Activated CD4-positive, alpha-beta T cell treated with anti-CD3 and anti-CD28 coated beads, Interleukin-10, Interleukin-2, amounts not matched to agents 100 ng/mL and 50 ng/mL, durations not matched to agents 16 hours and 8 hours (primary cell): ENCODE measurements at regions not wholly inside any gene's neighbourhood (a gene's known extent, or its start where the extent isn't known, plus 50 kb on each side); places are given as distances from the start of the nearest gene placed in this dataset.

Experiments
- DNase-seq: peaks from one replicate; pipeline ENCODE4 v3.0.0-alpha.2; 2020

- DNase-seq, result no peak
Observed at GRCh38 chr5:5044247-5044840, 95.8 kb upstream of the ADAMTS16 start.

DNA sequence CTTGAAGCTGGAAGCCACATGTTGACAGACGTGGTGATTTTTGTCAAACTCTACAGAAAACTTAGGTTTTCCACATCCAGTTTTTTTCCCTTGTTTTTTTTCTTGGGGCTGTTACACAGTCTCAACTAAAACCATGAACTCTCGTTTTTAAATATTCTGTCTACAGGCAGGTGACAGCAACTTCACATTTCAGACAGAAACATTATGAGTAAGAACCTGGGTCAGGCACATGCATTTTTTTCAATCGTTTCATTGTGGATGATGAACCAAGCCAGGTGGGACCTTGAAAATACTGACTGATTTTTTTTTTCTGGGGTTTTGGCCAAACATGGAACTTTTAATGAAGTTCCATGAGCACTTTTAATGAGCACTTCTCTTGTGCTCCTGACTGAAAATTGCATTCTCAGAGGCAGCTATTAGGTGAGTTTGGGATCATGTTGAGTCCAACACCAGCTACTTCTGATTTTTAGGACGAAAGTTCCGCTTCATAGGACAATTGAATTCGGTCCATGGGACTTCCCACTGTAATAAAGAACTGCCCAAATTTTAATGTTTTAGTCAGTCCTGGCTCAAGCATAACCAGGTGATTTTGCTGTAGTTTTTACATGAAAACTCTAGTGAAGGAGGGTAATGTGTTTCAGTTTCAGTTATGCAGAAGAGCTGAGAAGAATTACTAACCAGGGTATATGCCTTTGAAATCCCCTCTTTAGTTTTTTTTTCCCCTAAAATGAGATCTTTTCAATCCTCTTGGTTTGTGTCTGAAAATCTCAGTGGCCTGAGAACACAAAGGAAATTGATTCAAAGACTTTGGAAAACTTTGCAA lies 93.2 kb upstream of the ADAMTS16 start:
- no peak for DNase-seq

- no peak for DNase-seq
Observed at GRCh38 chr5:5050801-5051200, 89.3 kb upstream of the ADAMTS16 start.

DNA sequence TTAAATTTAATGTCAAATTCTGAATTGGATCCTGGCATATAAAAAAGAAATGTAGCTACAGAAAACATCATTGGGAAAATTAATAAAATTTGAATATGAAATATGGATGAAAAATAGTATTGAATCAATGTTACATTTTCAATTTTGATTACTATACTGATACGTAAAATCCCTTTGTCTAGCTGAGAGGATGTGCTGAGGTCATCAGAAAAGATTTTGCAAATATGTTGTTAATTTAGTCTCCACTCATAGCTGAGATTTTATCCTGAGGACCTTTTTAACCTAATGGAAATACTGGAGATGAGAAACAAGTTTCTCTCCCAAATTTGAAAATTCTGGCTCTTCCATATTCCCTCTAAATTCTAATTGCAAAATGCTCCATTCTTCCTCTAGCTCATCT lies 84.4 kb upstream of the ADAMTS16 start:
- no peak for DNase-seq

DNA sequence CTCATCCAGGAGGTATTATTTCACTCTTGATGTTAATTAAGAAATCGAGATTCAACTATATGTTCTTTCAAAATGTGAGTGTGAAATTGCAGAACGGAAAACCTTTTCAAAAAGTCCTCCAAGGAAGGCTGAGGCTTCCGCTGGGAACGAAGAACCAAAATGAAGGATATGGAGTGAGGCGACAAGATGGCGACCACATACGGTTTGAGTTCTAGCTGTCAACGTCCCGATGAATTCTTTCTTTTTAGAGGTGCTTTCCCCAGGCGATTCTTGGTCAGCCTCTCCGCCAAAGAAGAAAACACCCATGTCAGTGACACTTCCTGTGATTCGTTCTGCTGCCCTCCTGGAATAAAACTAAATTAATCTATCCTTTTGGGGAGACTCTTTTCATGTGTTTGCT lies 78.3 kb upstream of the ADAMTS16 start:
- no peak for DNase-seq

GRCh38 chr5:5062525-5063302 lies 77.4 kb upstream of the ADAMTS16 start:
- DNase-seq, result no peak

GRCh38 chr5:5063533-5063953 lies 76.6 kb upstream of the ADAMTS16 start:
- no peak for DNase-seq

GRCh38 chr5:5065472-5065871 lies 74.7 kb upstream of the ADAMTS16 start:
- no peak for DNase-seq

DNA sequence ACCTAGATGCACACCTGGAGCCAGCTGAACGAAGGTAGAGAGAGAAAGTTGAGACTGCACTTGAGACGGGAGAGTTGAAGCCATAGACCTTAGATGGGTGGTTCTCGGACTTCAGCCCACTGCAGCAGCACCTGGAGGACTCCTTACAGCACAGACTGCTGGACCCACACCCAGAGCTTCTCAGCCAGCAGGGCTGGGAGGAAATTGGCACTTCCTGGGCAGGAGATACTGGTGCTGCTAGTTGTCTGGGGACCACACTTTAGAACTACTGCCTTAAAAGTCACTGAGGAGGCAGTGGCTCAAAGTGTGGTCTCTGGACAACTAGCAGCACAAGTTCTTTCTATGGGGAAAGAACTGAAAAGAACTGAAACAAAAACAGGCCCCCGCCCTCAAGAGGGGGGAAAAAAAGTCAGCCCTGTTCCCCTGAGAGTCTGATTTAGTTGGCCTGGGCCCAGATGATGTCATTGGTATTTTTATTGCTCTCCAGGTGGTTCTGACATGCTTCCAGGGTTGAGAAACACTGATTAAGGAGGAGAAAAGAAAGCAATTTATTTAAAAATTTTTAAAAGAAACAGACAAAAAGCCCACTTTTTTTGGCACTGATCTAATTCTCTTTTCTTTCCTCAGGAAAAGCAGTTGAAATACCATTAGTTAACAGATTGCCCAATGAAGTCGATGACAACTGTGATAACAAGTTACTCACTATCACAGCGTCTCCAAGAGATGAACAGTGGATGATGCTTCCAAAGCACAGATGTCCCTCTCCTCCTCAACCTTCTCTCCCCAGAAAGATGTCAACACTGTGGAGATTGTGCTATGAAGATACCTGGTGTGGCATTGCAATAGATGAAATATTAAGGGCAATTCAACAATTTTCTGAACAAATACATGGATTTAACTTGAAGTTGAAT lies 73.6 kb upstream of the ADAMTS16 start:
- DNase-seq, result no peak

DNA sequence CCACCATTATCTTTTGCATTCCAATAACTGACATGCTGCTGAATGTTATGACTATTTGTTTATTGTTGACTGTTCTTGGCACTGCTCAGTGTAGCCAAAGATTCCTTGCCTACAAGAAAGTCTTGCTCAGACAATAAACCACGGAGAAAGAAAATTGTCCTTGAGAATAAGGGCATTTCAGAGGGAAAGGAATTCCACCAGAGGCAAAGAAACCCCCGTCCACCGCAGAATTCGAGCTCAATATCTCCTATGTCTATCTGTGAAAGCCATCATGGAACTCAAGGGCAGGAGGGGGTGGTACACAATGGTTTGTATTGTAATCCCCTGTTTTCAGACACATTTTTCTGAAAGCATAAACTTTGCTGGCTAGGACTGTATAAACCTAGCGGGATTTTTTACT lies 70.3 kb upstream of the ADAMTS16 start:
- DNase-seq, result no peak

DNA sequence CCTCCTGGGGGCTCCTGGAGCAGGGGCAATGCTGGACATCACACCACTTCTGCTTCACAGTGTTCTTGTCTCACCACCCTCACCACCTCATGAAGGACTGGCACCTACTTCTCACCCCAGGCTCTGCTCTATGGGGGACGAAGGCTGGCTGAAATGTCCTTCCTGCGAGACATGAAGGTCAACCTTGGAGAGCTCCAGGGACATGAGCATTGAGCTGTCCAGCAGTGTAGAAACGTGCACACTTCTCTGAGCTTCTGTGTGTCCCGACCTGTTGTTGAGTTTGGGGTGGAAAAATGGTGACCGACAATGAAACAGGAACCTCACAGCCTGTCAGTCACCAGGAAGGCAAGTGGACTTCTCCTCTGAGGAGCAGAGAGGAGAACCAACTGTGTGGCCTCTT lies 68.6 kb upstream of the ADAMTS16 start:
- DNase-seq, result no peak

- DNase-seq, result no peak
Observed at GRCh38 chr5:5077236-5077635, 62.9 kb upstream of the ADAMTS16 start.

DNA sequence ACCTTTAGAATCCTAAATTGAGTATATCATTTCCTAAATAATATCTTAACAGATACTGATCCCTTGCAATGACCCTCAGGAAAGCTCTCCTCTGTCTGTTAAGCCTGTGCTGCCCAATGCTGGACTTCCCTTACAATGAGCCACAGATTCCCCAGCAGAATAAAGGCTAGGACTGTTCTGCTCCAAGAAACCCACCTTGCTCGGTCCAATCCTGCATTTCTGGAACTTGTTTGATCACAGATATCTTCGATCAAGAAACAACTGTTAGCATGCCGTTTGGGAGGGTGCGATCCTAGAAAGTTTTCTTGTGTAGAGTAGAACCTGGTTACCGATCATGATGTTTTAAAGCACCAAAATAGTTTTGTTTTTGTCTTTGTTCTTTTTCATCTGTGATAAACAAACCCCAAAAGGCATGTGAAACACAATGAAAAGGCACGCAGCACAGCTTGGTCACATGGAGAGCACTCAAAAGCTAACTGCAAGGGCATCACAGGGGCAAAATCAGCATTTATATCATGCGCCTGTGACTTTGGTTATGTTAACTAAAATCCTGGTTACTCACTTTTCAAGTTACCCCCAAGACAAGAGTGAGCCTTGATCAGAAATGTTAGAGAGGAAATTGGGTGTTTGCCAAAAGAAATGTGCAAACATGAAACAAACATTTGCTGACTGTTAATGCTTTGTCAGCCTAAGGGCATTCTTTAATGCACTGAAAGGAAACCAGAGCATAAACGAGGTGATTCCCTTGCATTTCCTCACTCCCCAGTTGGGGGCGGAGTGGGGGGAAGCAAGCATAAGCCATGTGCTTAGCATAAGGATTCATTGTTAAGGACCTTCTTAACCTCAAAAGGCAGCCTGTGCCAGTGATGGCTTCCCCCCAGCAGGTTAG lies 61.9 kb upstream of the ADAMTS16 start:
- no peak for DNase-seq

DNA sequence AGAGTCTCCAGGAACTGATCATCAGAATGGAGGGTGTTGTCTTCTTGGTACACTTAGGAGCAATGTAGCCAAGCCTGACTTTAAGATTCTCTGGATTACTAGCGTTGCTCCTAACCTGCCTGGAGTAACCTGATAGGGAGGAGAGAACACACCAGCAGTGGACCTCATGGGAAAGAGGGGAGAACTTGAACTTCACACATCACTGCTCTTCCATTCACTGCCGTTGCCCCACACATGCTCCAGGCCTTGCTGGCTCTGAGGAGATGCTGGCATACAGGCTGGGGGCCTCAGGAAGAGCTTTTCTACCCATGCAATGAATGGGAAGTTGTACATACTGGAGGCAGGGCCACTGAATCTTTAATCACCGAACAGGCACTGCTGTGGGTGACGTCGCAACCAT lies 60.3 kb upstream of the ADAMTS16 start:
- DNase-seq, result no peak

DNA sequence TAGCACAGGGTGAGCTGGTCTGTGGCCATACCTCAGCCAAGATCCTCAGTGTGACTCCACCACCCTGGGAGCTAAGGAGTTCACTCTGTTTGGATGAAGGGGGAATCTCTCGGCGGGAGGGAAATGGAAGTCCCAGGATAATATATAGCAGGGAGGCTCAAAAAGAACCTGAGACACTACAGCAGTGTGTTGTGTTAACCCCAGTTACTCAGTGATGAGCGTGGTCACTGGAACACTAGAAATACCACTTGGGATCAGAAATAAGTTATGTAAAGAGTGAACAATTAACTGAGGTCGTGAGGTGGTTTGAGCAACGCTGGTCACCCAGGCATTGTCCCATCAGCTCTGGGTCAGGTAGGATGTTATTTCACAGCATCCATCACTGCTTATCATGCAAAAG lies 59.3 kb upstream of the ADAMTS16 start:
- DNase-seq, result no peak

DNA sequence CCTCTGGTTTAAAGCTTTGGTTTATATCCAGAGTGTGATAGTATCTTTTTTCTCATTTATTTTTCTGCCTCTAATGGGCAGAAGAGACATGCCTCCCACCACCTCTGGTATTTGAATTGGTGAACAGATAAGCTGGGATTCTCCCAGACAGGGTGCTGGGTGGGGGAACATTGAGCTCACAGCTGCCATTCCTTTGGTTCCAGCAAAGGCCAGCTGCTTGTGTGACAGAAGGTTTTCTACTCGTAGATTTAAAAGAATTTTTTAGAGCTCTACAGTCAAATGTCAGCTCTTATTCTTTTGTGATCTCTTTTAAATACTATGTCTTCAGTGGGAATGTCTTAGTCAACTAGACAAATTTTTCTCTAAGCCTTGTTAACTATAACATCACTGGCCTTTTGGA lies 54.7 kb upstream of the ADAMTS16 start:
- DNase-seq, result no peak

GRCh38 chr5:5089895-5090649 lies 50.1 kb upstream of the ADAMTS16 start:
- no peak for DNase-seq
